Progenitor cell of endocrine pancreas (in vitro differentiated cells): ENCODE measurements at regions not wholly inside any gene's neighbourhood (a gene's known extent, or its start where the extent isn't known, plus 50 kb on each side); places are given as distances from the start of the nearest gene placed in this dataset.
A peak's percentile ranks its signal among the peaks of the same experiment; 100 is the strongest.

Experiments
- DNase-seq: peaks from one replicate; pipeline ENCODE4 v3.0.0; 2021; ENCODE audit warnings: low spot score; ENCODE audit not compliant: unreplicated experiment
- H3K27ac Mint-ChIP-seq: 2 replicates; pipeline ENCODE4 v1.8.0; 2021; ENCODE audit warnings: mild to moderate bottlenecking, moderate library complexity, mixed read lengths
- H3K27me3 Mint-ChIP-seq: 2 replicates; pipeline ENCODE4 v1.8.0; 2021; ENCODE audit warnings: mixed read lengths
- H3K36me3 Mint-ChIP-seq: 2 replicates; pipeline ENCODE4 v1.8.0; 2022; ENCODE audit warnings: mixed read lengths; ENCODE audit not compliant: insufficient read depth
- H3K4me1 Mint-ChIP-seq: 2 replicates; pipeline ENCODE4 v1.8.0; 2021; ENCODE audit warnings: low read depth, mixed read lengths
- H3K4me3 Mint-ChIP-seq: 2 replicates; pipeline ENCODE4 v1.8.0; 2021; ENCODE audit warnings: low read depth, mild to moderate bottlenecking, moderate library complexity, mixed read lengths
- H3K9me3 Mint-ChIP-seq: 2 replicates; pipeline ENCODE4 v1.8.0; 2021; ENCODE audit warnings: low read depth, mixed read lengths
- TF ChIP-seq, protein P1 (sequence below): fragments of 200-600 bp; sonication (generic); IDR thresholded peaks from one replicate; pipeline ENCODE4 v1.5.0; 2021; ENCODE audit warnings: antibody characterized with exemption, mild to moderate bottlenecking; ENCODE audit not compliant: unreplicated experiment

GRCh38 chr4:122221322-122221721 is 69.2 kb downstream of the BLTP1 start:
- TF ChIP-seq, protein P1, sequence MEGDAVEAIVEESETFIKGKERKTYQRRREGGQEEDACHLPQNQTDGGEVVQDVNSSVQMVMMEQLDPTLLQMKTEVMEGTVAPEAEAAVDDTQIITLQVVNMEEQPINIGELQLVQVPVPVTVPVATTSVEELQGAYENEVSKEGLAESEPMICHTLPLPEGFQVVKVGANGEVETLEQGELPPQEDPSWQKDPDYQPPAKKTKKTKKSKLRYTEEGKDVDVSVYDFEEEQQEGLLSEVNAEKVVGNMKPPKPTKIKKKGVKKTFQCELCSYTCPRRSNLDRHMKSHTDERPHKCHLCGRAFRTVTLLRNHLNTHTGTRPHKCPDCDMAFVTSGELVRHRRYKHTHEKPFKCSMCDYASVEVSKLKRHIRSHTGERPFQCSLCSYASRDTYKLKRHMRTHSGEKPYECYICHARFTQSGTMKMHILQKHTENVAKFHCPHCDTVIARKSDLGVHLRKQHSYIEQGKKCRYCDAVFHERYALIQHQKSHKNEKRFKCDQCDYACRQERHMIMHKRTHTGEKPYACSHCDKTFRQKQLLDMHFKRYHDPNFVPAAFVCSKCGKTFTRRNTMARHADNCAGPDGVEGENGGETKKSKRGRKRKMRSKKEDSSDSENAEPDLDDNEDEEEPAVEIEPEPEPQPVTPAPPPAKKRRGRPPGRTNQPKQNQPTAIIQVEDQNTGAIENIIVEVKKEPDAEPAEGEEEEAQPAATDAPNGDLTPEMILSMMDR: no peak
- no peak for DNase-seq
- Mint-ChIP-seq H3K27ac (no peak overlapping the region), H3K36me3 (peaks cover 7% of the 10 kb centered on the region), H3K4me1 (peaks cover 6% of the 10 kb centered on the region), H3K9me3 (no peaks in the 10 kb centered on the region), H3K4me3 (no peak overlapping the region), H3K27me3 (no peaks in the 10 kb centered on the region)

DNA sequence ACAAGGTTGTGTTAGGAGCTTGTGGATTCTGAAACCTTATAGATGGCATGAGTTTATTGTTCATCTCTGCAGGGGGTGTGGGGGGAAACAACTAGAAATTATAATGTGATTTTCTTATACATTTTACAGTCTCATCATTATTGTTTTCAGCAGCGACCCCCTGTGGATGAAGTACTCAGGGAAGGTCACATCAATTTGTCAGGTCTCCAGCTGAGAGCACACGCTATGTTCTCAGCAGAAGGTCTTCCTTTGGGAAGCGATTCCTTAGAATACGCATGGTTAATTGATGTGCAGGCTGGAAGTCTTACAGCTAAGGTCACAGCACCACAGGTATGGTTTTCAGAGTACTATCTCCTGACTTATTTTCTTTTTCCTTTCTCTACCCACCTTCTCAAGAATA is 72.2 kb downstream of the BLTP1 start:
- DNase-seq: no peak
- TF ChIP-seq, protein P1: peak; percentile 40
- H3K36me3 Mint-ChIP-seq: peaks cover 7% of the 10 kb centered on the region
- H3K4me1 Mint-ChIP-seq: peaks cover 6% of the 10 kb centered on the region
- no peak overlapping the region for H3K4me3 Mint-ChIP-seq
- H3K27ac Mint-ChIP-seq: no peak overlapping the region
- no peaks in the 10 kb centered on the region for H3K9me3 Mint-ChIP-seq
- no peaks in the 10 kb centered on the region for H3K27me3 Mint-ChIP-seq

DNA sequence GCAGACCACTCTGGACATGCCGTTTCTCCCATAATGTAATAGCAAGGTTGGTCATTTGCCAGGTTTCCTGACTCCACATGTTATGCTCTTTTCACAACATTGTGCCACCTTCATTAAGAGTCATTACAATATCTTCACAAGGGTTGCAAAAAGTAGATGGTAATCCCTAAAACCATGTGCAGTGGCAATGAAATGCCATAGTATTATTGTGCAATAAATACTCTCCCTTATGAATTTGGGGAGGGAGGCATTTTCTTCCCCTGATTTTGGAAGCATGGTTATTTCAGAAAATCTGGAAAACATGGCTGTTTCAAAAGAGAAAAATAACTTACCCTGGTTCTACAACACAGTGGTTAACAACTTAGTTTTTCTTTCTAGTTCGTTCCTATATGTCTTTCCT is 75.1 kb downstream of the BLTP1 start:
- Mint-ChIP-seq H3K4me3 (no peak overlapping the region), H3K27me3 (no peaks in the 10 kb centered on the region), H3K4me1 (peaks cover 3% of the 10 kb centered on the region), H3K9me3 (no peaks in the 10 kb centered on the region), H3K27ac (no peak overlapping the region), H3K36me3 (peaks cover 5% of the 10 kb centered on the region)
- TF ChIP-seq, protein P1: no peak
- no peak for DNase-seq

- Mint-ChIP-seq H3K27ac (no peak overlapping the region), H3K4me1 (no peaks in the 10 kb centered on the region), H3K27me3 (no peaks in the 10 kb centered on the region), H3K36me3 (peaks cover 8% of the 10 kb centered on the region), H3K9me3 (no peaks in the 10 kb centered on the region), H3K4me3 (no peak overlapping the region)
- no peak for DNase-seq
- TF ChIP-seq, protein P1: no peak
These were observed 77.7 kb downstream of the BLTP1 start for GRCh38 chr4:122229857-122230256.

- Mint-ChIP-seq H3K27ac (no peak overlapping the region), H3K4me1 (no peaks in the 10 kb centered on the region), H3K36me3 (peaks cover 10% of the 10 kb centered on the region), H3K9me3 (no peaks in the 10 kb centered on the region), H3K4me3 (no peak overlapping the region), H3K27me3 (no peaks in the 10 kb centered on the region)
- TF ChIP-seq, protein P1: no peak
- DNase-seq: no peak
These were observed 80.5 kb downstream of the BLTP1 start for GRCh38 chr4:122232633-122233032.
